ENCODE measurements at regions not wholly inside any gene's neighbourhood (a gene's known extent, or its start where the extent isn't known, plus 50 kb on each side); places are given as distances from the start of the nearest gene placed in this dataset.

- DNase-seq = no peak
Measured at GRCh38 chr5:2251298-2251697, 368.6 kb upstream of the IRX4 start.

GRCh38 chr5:2250365-2250950 is 367.7 kb upstream of the IRX4 start:
- no peak for DNase-seq

GRCh38 chr5:2249442-2249841 is 366.7 kb upstream of the IRX4 start:
- DNase-seq = no peak

DNA sequence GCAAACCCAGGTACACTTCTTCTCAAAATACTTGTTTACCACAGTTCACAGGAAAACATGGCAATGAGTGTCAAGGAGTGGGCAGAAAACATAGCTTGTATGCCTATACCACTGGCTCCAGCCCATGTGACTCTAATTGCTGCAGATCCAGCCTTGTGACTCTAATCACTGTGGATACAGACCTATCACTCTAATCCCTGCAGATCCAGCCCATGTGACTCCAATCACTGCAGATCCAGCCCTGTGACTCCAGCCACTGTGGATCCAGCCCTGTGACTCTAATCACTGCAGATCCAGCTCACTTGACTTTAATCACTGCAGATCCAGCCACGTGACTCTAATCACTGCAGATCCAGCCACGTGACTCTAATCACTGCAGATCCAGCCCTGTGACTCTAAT is 366.3 kb upstream of the IRX4 start:
- no peak for DNase-seq

DNA sequence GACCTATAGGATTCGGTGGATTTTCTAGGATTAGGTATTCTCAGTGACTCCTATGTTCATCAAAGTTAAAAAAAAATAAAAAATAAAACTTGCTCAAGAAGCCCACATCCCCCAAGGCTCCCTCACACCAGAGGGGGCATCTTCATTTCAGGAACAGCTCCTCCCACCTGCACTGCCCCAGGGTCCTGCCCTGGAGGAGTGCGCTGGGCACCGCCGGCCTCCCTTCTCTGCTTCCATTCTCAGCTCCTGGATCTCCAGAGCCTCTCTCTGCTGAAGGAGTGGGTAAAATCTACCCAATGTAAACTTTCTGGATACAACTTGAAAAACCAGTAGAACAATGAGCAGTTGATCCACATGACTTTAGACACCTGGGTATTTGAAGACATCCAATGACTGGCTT is 359.8 kb upstream of the IRX4 start:
- DNase-seq = no peak

DNA sequence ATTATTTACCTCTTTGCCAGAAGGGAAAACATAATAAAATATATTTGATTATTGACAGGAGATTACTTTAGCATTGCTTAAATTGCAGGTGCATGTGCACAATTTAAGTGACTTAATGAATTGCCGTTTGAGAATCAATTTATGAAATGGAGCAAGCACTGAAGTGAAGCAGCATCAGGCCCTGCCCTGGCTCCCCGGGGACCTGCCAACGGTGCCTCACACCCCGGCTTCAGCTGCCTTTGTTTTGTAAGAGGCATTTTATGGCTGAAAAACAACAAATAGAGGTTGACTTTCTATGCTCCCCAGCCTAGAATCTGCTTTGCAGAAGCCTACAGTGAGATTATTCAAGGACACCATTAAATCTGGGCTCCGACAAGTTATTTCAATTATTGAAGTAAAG is 359.1 kb upstream of the IRX4 start:
- no peak for DNase-seq

GRCh38 chr5:2240118-2240904 is 357.6 kb upstream of the IRX4 start:
- no peak for DNase-seq

GRCh38 chr5:2239201-2239910 is 356.6 kb upstream of the IRX4 start:
- DNase-seq = no peak

DNA sequence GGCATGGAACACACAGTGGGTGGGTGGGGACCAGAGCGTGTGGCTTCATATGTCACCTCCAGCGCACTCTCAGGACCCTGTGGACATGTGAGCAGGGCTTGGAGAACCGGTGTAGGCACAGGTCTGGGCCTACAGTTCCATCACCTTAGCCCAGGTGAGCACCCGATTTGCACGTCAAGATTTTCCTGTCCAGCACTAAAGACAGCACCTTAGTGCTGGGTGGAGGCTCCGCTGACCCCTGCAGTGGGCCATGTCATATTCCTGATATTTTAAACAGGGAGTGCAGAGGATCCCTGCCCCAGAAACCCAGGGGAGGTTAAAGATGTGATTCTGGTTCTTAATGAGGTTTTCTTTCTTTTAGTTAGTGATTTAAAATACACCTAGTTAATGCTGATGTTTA is 356.0 kb upstream of the IRX4 start:
- DNase-seq = no peak

GRCh38 chr5:2227433-2227832 is 344.7 kb upstream of the IRX4 start:
- DNase-seq = no peak

DNA sequence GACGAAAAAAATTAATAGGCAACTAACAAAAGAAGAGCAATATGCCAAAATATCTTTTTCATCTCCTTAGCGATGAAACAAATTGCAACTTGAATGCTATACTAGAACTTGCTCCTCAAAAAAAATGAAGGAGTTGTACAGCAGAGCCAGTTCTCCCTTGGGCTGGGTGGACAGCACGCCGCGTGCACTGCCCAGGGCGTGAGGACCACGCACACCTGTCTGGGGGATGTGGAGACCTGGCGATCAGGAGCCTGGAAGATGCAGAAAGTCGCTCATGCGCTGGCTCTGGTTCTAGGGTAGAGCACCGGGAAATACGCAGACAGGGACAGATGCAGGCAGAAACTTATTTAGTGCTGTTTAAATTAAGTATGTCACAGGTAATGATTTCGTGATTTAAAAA is 342.0 kb upstream of the IRX4 start:
- DNase-seq = no peak

GRCh38 chr5:2223303-2223702 is 340.6 kb upstream of the IRX4 start:
- DNase-seq = no peak

GRCh38 chr5:2222246-2222992 is 339.7 kb upstream of the IRX4 start:
- DNase-seq = no peak

DNA sequence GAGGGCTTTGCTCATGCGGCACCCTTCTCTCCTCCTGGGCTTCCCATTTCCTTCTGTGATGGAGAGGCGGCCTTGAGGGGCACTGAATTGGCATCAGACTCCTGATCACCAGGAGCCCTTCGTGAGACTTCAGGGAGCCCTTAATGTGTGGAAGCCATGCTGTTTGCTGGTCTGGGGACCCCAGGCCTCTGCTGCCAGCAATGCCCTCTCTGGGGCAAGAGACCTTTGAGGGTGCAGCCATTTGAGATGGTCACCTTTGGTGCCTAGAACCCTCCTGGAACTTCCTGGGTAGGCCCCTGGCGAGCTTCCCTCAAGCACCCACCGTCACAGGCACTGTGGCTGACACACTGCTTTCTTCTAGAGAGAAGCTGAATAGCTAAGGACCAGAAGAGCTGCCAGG is 338.7 kb upstream of the IRX4 start:
- no peak for DNase-seq

GRCh38 chr5:2220741-2221140 is 338.0 kb upstream of the IRX4 start:
- DNase-seq = no peak

- no peak for DNase-seq
Measured at GRCh38 chr5:2219149-2219776, 336.5 kb upstream of the IRX4 start.

GRCh38 chr5:2217219-2217618 is 334.5 kb upstream of the IRX4 start:
- DNase-seq = no peak

GRCh38 chr5:2214910-2215590 is 332.3 kb upstream of the IRX4 start:
- DNase-seq = no peak

GRCh38 chr5:2213121-2213730 is 330.5 kb upstream of the IRX4 start:
- DNase-seq = no peak

DNA sequence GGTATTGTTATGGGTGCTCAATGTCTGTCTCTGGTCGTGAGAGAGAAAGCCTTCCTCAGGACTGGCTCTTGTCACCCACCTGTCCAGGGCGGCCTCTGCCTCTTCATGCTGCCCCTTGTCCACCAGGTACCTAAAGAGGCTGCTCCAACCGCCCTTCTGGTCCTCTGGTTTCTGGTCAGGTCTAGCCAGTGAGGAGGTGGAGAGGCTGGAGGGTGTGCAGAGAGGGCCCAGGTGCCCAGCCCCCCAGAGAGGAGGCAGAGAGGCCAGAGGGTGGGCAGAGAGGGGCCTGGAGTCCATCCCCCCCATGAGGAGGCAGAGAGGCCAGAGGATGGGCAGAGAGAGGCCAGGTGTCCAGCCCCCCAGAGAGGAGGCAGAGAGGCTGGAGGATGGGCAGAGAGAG is 329.8 kb upstream of the IRX4 start:
- DNase-seq = no peak

GRCh38 chr5:2208239-2208544 is 325.5 kb upstream of the IRX4 start:
- DNase-seq = no peak

All from anterior cingulate cortex (tissue), 58 donors.